GM18867 (cell line): ENCODE measurements at regions not wholly inside any gene's neighbourhood (a gene's known extent, or its start where the extent isn't known, plus 50 kb on each side); places are given as distances from the start of the nearest gene placed in this dataset.
"Not testable (repeated sequence)": the region's sequence is repeated elsewhere in the genome, so short reads cannot be mapped to it uniquely, and the experiment has no call there.

Source experiments
- ATAC-seq: cut with Tn5 transposase; IDR thresholded peaks from one replicate; pipeline ENCODE4 v1.9.1; 2021; ENCODE audit warnings: mild to moderate bottlenecking, moderate library complexity; ENCODE audit not compliant: unreplicated experiment

DNA sequence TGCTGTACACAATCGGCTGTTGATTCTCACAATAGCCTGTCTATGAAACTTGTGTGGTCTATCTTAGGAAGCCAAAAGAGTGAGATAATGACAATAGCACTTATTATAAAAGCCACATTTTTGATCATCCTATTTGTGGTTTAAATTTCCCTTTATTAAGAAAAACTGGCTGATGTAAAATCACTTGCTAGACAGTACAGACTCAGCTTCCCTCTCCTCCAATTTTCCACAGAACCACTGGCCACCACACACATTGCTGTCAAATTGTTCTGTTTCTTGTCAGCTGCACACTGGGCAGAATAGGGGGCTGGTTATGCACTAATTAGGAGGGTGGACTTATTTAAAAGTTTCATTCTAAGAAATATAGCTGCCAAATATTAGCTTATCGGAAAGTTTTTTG lies 425.9 kb downstream of the EPHA3 start:
- ATAC-seq = no peak

DNA sequence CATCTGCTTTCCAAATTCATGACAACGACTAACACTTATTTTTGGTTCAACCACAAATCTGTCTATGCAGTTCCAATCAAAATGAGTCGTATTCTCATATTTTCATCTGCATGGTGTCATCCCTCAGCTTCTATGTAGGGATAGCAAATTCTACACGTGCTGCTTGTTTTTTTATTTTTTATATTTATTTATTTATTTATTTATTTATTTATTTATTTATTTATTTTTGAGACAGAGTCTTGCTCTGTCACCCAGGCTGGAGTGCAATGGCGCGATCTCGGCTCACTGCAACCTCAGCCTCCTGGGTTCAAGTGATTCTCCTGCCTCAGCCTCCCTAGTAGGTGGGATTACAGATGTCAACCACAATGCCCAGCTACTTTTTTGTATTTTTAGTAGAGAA lies 447.2 kb downstream of the EPHA3 start:
- not testable (repeated sequence) for ATAC-seq

DNA sequence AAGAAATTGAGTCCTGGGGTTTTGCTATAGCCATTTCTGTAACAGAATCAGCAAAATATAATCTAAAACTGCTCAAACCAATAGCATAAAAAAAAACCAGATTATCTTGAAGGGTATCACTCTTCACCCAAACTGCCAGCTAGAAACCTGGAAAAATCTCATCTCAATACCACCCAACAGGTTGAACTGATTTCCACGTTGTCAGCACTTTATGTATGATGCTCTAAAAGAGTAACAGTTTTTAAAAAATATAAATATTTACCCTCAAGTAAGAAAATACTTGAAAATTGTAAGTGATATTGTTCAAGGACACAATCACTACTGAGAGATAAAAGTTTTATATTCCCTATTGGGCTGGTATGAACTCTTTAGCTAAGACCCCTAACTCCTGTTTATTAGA lies 451.3 kb downstream of the EPHA3 start:
- ATAC-seq = no peak

DNA sequence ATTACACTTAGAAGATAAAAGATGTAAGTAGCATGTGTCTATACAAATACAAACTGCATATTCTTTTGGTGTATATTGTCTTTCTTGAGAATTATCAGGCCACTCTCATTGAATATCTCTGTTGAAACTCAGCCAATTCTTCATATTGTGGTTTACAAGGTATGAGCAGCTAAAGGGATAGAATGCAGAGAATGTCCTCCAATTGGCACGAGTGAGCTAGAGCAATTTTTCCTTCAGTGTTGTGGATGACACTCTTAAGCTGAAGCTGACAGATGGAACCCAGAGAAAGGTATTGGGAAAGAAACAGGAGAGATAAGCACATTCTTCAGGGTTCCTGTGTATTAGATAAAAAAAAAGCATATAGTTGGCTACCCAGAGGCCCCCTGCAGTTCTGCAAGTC lies 453.1 kb downstream of the EPHA3 start:
- ATAC-seq = no peak

DNA sequence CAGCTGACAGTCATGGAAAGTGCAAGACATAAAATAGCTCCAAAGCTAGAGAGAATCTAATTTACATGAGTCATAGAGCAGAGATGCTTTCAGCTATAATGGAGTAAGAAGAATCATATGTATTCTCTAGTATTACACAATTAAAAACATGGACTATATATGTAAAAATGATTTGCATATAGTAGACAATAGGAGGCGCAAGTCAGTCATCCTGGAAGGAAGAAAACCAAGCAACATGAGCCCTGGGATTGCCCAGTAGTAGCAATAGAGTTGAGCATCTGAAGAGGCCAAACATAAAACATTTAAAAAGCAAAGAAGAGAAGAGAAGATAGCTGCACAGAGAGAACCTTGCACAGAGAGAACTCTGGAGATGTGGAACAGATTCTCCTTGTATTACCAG lies 455.0 kb downstream of the EPHA3 start:
- no peak for ATAC-seq

DNA sequence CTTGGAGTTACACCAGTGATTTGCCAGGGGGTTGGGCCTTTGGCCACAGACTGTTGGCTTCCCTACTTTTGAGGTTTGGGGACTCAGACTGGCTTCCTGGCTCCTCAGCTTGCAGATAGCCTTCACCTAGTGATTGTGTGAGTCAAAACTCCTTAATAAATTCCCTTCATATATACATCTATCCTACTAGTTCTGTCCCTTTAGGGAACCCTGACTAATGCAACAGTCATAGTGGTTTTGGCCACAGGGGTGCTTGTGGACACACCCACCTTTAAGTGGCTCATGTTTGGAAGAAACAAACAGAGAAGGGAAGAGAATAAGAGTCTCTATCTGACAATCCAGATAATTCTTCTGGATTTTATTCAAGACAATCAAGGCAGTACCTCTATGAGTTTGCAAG lies 457.7 kb downstream of the EPHA3 start:
- ATAC-seq = no peak

DNA sequence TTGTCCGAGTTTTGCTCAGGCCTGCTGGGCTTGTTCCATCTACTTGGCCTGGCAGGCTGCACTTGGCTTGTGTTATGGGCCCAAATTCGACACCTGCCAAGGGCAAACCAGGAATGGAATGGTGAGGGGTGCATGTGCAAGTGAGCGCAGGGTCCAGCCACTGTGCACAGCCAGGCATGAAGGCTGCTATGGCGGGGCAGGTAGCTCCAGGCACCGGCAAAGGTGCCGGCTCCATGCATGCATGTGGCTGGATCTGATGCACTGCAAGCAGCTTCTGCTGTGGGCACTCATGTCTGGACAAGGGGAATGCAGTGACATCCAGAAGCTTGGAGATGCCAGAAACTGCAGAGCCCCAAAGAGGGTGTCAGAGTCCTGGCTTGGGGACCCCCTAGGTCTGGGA lies 463.0 kb downstream of the EPHA3 start:
- no peak for ATAC-seq

DNA sequence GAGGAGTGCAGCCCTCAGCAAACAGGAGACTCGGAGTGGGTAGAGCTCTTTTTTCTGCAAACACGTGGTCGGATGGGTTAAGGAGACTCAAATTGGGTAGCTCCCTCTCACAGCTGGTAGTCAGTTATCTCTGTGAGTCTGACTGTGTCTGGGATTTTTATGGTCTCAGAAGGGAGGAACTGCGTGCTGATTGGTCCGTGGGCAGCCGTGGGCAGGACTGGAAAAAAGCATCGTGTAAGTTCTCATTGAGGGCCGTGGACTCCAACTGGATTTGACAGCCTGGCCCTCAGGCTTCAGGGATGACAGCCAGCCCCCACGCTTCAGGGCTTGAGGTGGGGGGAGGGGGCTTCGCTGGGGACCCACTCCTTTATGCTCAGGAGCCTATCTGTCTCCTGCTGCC lies 463.9 kb downstream of the EPHA3 start:
- no peak for ATAC-seq

DNA sequence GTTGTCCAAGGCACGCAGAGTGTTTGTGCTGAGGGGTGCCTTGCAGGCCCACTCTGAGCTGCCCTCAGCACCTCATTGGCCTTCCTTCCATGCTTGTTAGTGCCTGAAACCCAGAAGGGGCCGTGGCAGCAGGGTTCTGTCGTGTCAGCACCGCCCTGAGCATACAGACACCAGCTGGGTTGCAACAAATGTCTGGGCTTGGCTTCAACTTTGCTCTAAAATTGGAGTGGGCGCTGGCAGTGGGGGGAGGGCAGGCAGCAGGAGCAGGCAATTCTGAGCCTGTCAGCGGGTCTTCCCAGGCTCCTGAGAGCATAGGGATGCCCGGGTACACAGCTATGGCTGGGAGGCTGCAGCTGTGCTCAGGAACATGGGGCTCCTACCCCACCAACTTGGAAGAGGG lies 464.3 kb downstream of the EPHA3 start:
- ATAC-seq = no peak

DNA sequence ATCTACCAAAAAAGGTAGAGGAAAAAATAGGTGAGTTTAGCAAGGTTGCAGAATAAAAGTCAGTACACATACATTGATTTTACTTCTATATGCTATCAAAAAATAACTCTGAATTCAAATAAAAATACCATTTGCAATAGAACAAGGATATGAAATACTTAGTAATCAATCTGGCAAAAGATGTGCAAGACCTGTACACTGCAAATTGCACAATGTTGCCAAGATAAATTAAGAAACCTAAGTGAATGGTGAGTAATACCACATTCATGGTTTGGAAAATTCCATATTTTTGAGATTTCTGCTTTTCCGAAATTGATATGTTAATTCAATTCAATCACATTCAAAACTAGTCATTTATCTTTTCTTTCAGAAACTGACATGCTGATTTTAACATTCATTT lies 464.8 kb downstream of the EPHA3 start:
- no peak for ATAC-seq

DNA sequence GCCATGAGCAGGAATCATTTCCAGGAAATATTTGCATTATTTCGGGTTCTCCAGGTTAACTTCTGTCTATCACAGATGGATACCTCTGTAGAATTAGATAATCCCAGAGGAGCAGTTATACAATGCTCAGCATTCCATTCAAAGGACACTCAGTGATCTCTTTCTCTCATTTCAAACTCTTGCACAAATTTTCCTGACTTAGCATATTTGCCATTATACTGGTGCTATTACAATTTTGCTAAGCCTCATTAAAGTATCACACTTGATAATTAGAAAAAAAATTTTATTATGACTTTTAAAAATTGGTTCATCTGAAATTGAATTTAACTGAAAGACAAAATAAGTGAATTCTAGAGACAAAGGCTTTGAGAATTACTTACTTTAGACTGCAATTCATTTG lies 469.0 kb downstream of the EPHA3 start:
- ATAC-seq = no peak

DNA sequence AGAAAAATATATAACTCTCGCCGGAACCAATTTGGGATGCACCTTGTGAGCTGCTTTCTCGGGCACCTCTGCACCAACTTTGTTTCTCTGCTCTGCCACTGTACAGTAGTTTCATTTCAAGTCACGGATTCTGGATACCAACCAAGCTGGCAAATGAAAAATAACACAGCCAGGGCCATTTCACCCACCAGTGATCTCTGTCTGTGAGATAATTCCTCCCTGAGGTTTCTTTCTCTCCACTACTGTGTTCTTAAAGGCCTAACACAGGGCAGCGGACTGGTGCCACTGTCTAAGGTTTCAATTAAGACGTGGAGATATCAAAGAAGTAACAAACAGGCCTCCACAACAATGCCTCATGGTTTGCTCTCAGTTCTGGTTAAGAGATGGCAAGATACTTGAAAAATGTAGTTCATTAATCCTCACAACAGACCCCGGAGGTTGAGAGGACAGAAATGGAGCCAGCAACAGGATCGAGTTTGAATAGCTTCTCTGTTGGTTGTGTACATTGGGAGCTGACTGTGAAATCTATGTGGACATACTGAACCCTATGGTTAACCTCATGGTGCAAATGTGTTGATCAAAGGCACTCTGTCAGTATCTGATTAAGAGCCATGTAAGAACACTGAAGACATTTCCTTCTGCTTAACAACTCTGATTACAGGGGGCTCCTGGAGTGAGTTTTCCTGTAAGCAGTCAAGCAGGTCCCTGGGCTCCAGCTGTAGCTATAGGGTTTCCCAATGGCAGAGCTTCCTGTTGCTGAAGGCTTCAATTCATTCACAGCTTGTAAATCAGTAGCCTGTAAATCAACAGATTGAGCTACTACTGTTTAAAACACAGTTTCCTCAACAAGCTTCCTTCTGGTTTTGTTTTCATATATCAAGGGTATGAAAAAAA lies 470.5 kb downstream of the EPHA3 start:
- ATAC-seq = no peak

DNA sequence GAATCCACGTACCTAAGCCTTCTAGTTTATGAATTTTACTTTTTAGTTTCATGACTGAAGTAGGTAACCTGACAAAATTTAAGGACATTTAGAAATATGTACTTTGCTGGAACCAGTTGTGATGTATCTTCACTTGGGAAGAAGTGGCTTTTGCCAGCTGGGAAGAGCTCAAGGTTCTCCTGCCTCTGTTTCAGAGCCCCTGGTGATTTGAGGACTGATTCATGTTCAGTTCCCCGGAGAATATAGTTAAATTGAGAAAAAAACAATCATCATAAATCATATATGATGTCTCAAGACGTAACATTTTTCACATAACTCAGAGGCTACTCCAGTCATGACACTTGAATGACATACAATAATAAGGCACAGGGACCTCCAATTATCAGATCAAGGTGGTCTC lies 473.4 kb downstream of the EPHA3 start:
- no peak for ATAC-seq

DNA sequence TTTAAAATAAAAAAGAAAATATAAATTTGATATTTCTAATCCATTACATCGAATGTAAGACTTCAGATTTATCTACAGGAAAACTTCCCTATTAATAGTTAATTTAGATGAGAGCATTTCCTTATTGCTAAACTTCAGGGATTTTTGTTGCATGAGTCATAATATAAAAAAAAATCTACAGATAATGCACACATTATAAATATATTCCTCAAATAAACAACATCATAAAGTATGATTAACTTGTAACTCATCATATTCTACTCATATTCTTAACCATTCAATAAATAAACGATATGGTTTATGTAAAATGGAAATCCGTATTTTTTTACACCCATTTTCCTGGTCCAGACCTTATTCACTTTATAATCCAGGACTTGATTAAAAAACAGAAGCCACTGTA lies 477.0 kb downstream of the EPHA3 start:
- ATAC-seq = no peak

DNA sequence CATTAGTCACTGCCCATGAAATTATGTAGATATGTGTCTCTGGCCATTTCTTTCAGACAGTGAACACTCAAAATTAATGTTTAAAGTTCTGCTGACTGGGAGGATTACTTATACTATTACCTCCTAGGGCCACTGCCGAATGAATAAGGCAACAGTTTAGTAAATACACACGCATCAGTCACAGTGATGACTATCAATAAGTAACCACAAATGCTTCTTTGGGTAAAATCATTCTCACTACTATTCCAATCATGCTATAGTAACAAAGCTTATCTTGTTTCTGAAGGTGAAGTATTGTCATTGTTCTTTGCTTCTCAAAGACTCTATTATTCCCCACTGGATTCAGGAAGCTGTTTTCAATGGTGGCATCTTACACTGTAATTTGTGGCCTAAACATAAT lies 478.8 kb downstream of the EPHA3 start:
- ATAC-seq = no peak

DNA sequence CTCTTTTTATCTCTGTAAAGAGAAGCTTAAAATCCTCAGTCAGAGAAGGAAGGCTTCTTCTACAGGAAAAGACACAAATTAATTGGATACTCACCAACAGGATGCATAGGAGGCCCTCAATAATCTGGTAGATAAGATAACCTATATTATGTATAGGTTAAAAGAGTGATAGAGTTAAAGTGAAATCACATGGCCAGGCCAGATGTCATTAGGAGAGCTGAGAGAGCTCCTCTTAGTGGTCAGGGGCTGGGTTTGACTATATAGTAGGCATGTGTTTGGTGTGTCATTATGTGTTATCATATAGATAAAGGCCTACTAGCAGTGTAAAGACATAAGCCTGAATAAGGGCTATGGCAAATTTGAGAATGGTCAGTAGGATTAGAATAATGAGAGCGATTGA lies 479.3 kb downstream of the EPHA3 start:
- no peak for ATAC-seq

DNA sequence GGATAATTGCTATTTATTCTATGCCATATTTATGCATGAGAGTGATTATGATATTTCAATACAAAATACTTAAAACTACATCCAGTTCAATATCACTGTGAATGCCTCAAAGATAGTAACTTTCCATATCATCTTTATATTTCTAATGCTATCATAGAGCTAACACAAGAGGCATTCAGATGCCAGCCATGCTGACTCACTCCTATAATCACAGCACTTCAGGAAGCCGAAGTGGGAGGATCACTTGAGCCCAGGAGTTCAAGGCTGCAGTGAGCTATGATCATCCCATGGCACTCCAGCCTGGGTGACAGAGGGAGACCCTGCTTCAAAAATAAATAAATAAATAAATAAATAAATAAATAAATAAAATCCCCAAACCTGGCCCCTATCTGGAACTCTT lies 498.7 kb downstream of the EPHA3 start:
- no peak for ATAC-seq

DNA sequence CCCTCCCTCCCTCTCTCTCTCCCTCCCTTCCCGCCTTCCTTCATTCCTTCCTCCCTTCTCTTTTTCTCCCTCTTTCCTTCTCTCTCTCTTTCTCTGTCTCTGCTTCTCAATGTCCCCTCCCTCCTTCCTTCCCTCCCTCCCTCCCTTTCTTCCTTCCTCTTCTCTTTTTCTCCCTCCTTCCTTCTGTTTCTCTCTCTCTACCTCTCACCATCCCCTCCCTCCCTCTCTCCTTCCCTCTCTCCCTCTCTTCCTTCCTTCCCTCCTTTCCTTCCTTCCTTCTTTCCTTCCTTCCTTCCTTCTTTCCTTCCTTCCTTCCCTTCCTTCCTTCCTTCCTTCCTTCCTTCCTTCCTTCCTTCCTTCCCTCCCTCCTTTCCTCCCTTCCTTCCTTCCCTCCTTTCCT lies 504.6 kb downstream of the EPHA3 start:
- no peak for ATAC-seq

DNA sequence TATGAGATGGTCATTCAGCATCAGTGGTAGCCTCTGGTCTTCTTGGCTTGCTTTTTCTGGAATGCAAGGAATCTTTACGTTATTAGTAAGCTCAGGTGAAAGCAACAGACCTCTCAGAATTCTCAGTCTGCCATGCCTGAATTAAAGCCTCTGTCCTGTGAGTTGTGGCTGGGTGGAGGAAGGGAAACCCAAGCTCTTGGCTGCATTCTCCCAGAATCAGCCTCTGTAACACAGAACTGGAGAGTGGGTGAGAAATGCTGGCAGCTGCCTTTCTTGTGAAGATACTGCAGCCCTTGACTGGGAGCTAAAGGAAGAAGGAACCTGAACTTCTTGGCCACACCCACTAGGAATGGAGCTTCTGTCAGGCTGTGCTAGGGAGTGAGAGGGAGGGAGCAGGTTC lies 505.8 kb downstream of the EPHA3 start:
- ATAC-seq = no peak

DNA sequence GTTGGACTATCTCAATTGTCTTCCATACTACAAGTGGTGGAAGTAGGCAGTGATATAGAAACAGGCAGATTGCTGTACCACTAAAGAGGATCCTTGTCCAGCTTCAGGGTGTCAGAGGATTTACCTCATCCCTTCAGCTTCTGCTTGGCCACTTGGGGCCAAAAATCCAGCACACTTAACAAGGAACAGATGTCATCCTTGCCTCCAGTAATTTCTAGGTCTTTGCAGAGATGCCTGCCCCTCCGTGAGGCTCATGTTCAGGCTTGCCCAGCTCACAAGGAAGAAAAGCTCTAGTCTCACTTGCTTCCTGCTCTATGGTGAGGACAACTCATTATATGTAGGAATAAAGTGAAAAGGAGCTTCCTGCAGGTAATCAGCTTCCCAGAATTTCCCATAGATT lies 510.3 kb downstream of the EPHA3 start:
- no peak for ATAC-seq

DNA sequence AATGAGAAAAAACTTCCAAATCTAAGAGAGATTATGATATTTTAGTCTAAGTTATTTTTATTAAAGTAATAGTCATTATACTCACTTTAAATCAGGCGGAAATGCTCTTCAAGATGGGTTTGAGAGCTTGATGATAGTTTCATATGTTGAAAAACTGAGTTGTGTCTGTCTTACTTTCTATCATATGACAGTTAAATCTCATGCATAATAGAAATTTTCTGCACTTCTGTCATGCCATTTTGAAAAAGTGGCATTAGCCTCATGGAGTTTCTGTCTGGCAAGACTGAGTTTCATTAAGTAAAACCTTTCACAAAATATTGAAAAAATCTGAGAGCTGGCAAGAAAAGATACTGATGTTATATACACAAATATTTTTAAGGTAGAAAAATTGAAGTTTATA lies 511.8 kb downstream of the EPHA3 start:
- no peak for ATAC-seq

DNA sequence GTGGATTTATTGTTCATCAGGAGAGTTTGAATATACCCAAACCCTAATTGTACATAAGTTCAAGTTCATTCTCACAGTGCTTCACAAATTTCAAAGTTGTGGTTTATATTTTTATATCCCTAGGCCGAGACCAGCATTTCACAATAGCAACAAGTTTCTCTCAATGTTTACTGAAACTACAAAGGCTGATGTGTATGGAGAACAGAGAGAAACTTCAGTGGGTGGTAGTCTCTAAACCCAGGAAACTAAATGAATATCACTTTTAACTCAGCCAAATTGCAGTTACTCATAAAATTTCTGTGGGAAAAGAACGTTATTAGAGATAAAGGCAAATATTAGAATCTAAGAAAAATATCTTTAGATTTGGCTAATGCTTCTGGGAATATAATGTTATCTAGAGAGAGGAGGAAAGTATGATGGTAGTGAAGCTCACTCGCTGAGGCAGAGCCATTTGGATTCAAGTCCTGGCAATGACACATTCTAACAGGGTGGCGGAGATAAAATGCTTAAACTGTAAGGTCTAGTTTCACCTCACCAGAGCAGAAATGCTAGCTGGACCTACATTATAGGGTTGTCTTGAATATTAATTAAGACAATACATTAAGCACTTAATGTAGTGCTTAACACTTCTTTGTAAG lies 514.8 kb downstream of the EPHA3 start:
- no peak for ATAC-seq

DNA sequence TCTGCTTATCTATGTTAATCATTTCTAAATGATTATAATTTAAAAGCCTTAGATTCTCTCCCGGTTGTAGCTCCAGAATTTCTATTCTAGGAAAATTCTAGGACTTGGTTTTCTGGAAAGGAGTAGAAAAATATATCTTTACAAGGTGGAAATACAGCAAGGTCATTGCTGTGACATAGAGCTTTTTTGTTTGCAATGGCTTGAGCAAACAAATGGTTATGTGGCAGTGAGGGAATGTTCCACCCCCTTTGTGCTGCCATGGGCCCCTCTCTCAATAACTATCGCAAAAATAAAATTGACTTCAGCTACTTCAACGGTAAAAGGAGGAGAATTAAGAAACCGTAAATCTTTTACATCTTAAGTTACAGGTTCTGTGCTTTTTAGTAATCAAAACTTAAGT lies 517.1 kb downstream of the EPHA3 start:
- ATAC-seq = no peak
